Immature natural killer cell (primary cell): ENCODE measurements at regions not wholly inside any gene's neighbourhood (a gene's known extent, or its start where the extent isn't known, plus 50 kb on each side); places are given as distances from the start of the nearest gene placed in this dataset.

ENCODE experiments used
- DNase-seq, 3 donors: peaks; one replicate each; pipeline ENCODE4 v3.0.0; 2022; ENCODE audit warnings: mixed read lengths in 1 of 3
- H3K27ac Mint-ChIP-seq, 6 donors: one replicate each; pipeline ENCODE4 v1.8.0; 2020; ENCODE audit warnings: mixed read lengths in 6 of 6, mild to moderate bottlenecking in 5 of 6, inconsistent platforms in 4 of 6, moderate library complexity in 3 of 6
- H3K27me3 Mint-ChIP-seq, 3 donors: one replicate each; pipeline ENCODE4 v1.8.0; 2020 to 2021; ENCODE audit warnings: low read depth in 3 of 3, mild to moderate bottlenecking in 3 of 3, mixed read lengths in 3 of 3, moderate library complexity in 3 of 3, inconsistent platforms in 1 of 3
- H3K36me3 Mint-ChIP-seq, 3 donors: one replicate each; pipeline ENCODE4 v1.8.0; 2020; ENCODE audit warnings: mixed read lengths in 3 of 3, inconsistent platforms in 2 of 3, mild to moderate bottlenecking in 2 of 3
- H3K4me1 Mint-ChIP-seq, 2 donors: one replicate each; pipeline ENCODE4 v1.8.0; 2020; ENCODE audit warnings: inconsistent platforms in 2 of 2, mild to moderate bottlenecking in 2 of 2, mixed read lengths in 2 of 2, moderate library complexity in 1 of 2
- H3K4me3 Mint-ChIP-seq, 5 donors: one replicate each; pipeline ENCODE4 v1.8.0; 2020; ENCODE audit warnings: mild to moderate bottlenecking in 5 of 5, mixed read lengths in 5 of 5, inconsistent platforms in 3 of 5, moderate library complexity in 3 of 5
- H3K9me3 Mint-ChIP-seq, 6 donors: one replicate each; pipeline ENCODE4 v1.8.0; 2020; ENCODE audit warnings: mild to moderate bottlenecking in 6 of 6, mixed read lengths in 6 of 6, inconsistent platforms in 4 of 6, moderate library complexity in 3 of 6

DNA sequence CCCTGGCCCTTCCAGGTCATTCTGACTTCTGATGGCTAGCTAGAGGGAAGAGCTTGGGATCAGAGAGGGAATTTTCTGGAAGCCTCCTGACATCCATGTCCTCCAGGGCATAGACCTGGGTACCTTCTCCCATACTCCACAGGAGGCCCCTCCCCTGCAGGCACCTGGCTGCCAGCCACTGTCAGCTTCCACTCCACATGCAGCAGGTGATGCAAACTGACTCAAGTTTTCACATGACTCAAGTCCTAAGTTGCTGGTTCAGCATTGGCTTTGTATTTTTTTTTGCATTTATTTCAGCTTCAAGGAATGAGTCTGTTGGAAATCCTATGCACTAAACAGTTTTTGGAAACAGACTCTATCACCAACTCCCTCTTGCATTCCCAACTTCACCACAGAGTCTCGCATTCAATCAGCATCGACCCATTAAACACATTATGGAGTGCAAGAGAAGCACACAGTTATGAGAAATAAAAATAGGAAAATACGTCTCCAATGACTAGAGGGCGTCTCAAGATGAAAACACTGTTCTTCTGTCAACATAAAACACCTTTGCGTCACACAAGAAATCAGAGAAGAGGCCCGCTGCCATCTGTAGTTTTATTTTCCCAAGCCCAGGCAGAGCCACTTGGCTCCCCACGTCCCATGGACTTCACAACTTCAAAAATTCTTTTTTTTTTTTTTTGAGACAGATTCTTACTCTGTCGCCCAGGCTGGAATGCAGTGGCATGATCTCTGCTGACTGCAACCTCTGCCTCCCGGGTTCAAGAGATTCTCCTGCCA, 362.6 kb upstream of the MGMT start:
- Mint-ChIP-seq H3K4me3 (no peak overlapping the region), H3K4me1 (peaks cover 5 to 14% of the 10 kb centered on the region in 2 donors), H3K9me3 (no peaks in the 10 kb centered on the region), H3K27ac (no peak overlapping the region), H3K36me3 (no peaks in the 10 kb centered on the region), H3K27me3 (peaks cover 0 to 6% (median 4%) of the 10 kb centered on the region in 3 donors)
- no peak for DNase-seq

DNA sequence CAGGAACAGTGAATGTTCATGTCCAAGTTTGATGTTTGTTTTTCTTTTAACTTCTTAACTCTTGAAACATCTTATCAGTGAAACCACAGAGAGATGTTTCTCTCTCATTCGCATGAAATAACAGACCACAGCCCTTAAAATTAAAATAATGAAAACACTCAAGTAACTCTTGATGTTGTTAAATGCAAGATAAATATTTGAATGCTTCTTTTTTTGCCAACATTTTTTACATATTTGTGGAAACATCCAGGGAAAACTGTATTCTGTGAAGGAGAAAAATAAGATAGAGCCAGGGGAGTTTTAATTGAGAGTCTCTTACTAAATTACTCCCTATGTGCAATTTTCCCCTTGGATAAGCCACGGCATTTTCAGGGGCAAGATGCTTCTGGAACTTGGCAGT, 361.8 kb upstream of the MGMT start:
- H3K27ac Mint-ChIP-seq: no peak overlapping the region
- H3K4me1 Mint-ChIP-seq: peaks cover 5 to 14% of the 10 kb centered on the region in 2 donors
- H3K4me3 Mint-ChIP-seq: no peak overlapping the region
- peaks cover 2 to 4% (median 4%) of the 10 kb centered on the region in 3 donors for H3K27me3 Mint-ChIP-seq
- no peaks in the 10 kb centered on the region for H3K36me3 Mint-ChIP-seq
- DNase-seq: no peak
- H3K9me3 Mint-ChIP-seq: no peaks in the 10 kb centered on the region

DNA sequence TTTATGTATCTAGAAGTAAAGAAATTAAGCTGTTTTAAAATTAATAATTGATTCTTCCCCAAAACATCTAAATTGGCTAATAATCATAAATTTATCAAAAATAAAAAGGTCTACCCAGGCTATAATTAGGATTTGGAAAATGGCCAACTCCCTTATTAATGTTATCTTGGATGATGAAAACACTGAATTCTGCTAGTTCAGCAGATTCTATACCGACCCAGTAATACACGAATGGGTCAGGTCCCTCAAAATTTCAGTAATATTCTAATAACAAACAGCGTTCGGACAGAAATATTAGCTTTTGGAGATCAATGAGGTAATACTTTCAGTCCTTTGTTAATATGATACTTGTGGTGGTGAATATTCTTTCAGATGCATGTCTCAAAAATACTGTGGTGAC, 360.7 kb upstream of the MGMT start:
- Mint-ChIP-seq H3K4me1 (peaks cover 5 to 11% of the 10 kb centered on the region in 2 donors), H3K9me3 (no peaks in the 10 kb centered on the region), H3K27me3 (peaks cover 2 to 4% (median 3%) of the 10 kb centered on the region in 3 donors), H3K36me3 (no peaks in the 10 kb centered on the region), H3K27ac (no peak overlapping the region), H3K4me3 (no peak overlapping the region)
- DNase-seq: no peak

DNA sequence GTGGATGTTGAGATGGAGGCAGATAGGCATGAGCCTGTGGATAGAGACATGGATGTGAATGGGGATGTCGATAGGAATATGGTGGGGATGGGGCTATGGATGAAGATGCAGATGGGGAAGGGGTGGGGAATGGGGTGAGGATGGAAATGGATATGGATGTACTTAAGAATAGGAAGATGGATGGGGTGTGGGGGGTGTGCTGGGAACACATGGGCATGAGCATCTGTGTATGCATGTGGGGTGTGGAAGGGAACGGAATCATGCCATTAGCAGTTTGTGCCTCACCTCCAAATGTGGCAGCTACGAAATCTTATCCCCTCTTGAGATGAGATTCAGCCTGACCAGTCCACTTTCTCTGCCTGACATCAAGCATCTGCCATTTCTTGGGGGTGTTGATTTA, 359.5 kb upstream of the MGMT start:
- H3K27me3 Mint-ChIP-seq: peaks cover 2 to 4% (median 3%) of the 10 kb centered on the region in 3 donors
- H3K4me1 Mint-ChIP-seq: no peaks in the 10 kb centered on the region

DNA sequence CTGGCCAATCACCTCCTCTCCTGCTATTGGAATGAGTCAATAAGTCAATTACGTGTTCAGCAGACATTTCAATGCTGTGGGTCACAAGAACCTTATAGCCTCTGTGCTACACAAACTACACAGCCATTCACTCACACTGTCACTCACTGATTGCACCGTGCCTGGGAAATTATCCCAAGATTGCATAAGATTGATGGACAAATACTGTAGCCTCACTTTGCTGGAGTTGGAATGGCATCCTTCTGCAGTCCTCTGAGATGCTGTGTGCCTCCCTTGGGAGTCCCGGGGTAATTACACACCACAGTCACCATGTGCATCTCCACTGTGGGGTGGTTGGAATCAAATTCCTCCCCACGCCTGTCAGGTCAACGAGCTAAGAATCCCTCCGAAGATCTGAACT, 358.7 kb upstream of the MGMT start:
- no peak for DNase-seq
- Mint-ChIP-seq H3K27me3 (peaks cover 2 to 4% (median 3%) of the 10 kb centered on the region in 3 donors), H3K9me3 (no peaks in the 10 kb centered on the region), H3K4me1 (no peaks in the 10 kb centered on the region), H3K27ac (no peak overlapping the region), H3K4me3 (no peak overlapping the region), H3K36me3 (no peaks in the 10 kb centered on the region)

More for the DNA sequence above, 359.5 kb upstream of the MGMT start:
- no peak for DNase-seq
- no peak overlapping the region for H3K27ac Mint-ChIP-seq
- no peaks in the 10 kb centered on the region for H3K9me3 Mint-ChIP-seq
- no peak overlapping the region for H3K4me3 Mint-ChIP-seq
- H3K36me3 Mint-ChIP-seq: no peaks in the 10 kb centered on the region

DNA sequence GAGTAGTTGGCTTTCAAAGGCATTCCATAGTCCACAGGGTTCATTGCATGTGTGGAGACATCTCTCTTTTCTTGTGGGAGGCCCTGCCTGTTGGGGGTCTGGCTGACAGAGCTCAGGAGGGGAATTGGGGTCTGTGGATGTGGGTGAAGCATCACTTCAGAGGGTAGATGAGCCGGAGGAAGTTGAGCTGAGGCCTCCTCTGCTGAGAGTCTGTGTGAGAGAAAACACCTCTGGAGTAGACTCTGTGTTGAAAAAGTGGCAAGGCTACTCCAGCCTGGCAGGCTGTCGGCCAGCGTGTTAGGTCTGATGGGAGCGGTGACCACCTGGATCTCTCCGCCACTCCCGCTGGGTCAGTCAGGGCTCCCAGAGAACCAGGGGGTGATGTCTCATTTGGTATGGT, 358.0 kb upstream of the MGMT start:
- H3K4me3 Mint-ChIP-seq: no peak overlapping the region
- no peaks in the 10 kb centered on the region for H3K4me1 Mint-ChIP-seq
- no peaks in the 10 kb centered on the region for H3K9me3 Mint-ChIP-seq
- H3K27ac Mint-ChIP-seq: no peak overlapping the region
- DNase-seq: no peak
- peaks cover 3 to 4% (median 3%) of the 10 kb centered on the region in 3 donors for H3K27me3 Mint-ChIP-seq
- no peaks in the 10 kb centered on the region for H3K36me3 Mint-ChIP-seq

DNA sequence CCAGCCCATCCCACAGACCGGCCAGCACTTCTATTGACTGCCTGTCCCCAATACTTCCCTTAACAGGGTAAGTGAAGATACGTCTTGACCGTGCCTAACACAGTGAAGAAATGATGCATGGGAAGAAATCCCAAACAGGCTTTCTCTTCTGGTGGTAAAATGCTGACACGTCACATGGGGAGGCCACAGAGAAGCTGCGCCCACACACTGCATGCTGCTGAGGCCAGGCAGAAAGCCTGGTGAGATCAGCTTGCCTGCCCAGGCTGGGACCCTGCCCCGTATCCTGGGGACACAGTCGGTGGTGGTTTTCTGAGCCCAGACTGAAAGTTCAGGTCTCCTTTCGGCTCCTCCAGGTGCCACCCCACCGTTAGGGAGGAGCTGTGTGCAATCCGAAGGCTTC, 356.3 kb upstream of the MGMT start:
- H3K4me1 Mint-ChIP-seq: no peaks in the 10 kb centered on the region
- H3K27ac Mint-ChIP-seq: no peak overlapping the region
- H3K27me3 Mint-ChIP-seq: peaks cover 3 to 7% (median 4%) of the 10 kb centered on the region in 3 donors
- H3K36me3 Mint-ChIP-seq: no peaks in the 10 kb centered on the region
- no peaks in the 10 kb centered on the region for H3K9me3 Mint-ChIP-seq
- H3K4me3 Mint-ChIP-seq: no peak overlapping the region
- no peak for DNase-seq

DNA sequence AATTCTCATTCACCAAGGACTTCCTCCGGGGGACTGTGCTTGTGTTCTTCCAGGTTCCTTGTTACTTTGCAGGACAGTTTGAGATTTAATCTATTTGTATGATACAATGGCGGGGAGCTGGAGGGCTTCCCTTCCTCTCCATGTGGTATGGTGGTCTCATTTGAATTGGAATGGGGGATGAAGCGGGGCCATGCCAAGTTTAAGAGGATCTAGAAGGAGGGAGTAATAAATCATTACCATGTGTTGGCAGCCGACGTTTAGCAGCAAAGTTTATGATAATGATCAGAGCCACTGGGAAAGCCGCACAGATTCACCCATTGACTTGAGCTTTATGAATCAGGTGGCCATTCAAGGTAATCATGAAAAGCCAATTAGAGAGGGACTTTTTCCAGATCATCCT, 355.1 kb upstream of the MGMT start:
- Mint-ChIP-seq H3K4me1 (no peaks in the 10 kb centered on the region), H3K27ac (no peak overlapping the region), H3K4me3 (no peak overlapping the region), H3K9me3 (no peaks in the 10 kb centered on the region), H3K36me3 (no peaks in the 10 kb centered on the region), H3K27me3 (peaks cover 3 to 7% (median 6%) of the 10 kb centered on the region in 3 donors)
- no peak for DNase-seq

DNA sequence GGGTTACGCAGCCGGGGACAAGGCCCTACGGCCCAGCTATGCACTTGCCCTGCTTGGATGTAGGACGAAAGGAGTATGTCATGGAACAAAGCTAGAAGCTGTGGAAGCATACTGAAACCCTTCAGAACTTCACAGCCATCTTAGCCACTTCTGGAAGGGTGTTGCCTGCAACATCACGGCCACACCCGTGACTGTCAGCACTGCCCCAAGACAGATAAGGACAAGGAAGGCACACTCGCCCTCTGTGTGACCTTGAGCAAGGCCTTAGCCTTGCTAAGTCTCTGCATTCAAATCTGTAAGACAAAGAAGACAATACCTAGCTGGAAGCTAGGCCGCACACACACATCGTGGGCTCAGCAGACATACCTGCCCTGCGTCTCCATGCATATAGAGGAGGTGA, 352.5 kb upstream of the MGMT start:
- H3K27ac Mint-ChIP-seq: no peak overlapping the region

DNA sequence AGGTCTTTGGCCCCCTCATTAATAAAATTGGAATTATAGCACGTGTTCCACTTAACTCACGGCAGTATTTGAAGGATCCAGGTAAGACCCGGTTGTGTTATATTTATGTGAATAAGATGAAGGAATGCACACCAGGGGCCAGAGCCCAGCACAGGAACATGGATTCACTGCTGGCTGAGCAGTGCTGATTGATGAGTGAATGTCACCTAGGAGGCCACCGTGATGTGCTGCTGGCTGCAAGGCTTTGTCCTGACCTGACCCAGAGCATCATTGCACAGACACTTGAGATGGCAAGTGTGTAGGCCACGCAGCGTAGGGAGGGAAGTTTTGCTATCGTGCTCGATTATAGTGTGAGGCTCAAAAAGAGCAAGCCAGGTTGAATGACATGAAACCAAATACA, 350.7 kb upstream of the MGMT start:
- no peak overlapping the region for H3K4me3 Mint-ChIP-seq

More for the DNA sequence above, 352.5 kb upstream of the MGMT start:
- Mint-ChIP-seq H3K36me3 (no peaks in the 10 kb centered on the region), H3K4me3 (no peak overlapping the region), H3K9me3 (no peaks in the 10 kb centered on the region), H3K4me1 (no peaks in the 10 kb centered on the region), H3K27me3 (peaks cover 2 to 7% (median 6%) of the 10 kb centered on the region in 3 donors)
- no peak for DNase-seq

DNA sequence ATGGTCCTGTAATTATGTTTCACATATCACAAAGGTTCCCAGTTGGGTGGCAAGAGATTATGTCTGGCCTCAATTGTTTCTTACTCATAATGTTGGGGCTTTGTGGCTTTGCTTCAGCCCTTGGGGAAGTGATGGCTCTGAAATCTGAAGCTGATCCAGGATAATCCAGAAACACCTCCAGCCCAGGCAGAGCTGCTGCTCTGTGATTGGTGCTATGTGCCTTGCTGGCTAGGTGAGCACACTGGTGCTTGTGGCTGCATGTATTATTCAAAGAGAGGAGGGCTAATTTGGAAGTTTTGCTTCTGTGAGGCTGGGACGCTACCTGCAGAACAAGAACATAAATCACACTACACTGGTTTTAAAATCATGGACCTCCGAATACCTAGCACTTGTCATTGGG, 346.6 kb upstream of the MGMT start:
- no peaks in the 10 kb centered on the region for H3K4me1 Mint-ChIP-seq
- H3K4me3 Mint-ChIP-seq: no peak overlapping the region
- H3K27ac Mint-ChIP-seq: no peak overlapping the region

More for the DNA sequence above, 350.7 kb upstream of the MGMT start:
- H3K27me3 Mint-ChIP-seq: peaks cover 2 to 6% (median 5%) of the 10 kb centered on the region in 3 donors
- H3K4me1 Mint-ChIP-seq: no peaks in the 10 kb centered on the region
- no peaks in the 10 kb centered on the region for H3K36me3 Mint-ChIP-seq
- no peaks in the 10 kb centered on the region for H3K9me3 Mint-ChIP-seq
- H3K27ac Mint-ChIP-seq: no peak overlapping the region
- no peak for DNase-seq

DNA sequence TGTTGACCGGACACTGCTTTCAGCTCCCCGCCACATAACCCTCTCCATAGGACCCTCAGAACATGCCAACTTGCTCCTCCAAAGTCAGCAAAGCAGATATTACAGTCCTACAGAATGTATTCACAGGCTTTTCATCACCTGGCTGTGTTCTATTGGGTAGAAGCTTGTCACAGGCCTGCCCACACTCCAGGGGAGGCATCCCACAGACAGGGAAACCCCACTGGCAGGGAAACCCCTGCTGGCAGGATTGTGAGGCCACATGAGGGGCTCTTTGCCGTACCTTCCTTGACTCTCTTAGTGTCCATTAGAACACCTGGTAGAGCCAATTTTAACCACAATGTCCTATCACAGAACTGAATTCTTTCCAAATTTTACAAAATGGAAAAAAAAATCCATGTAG, 344.2 kb upstream of the MGMT start:
- no peak overlapping the region for H3K4me3 Mint-ChIP-seq

More for the DNA sequence above, 346.6 kb upstream of the MGMT start:
- no peaks in the 10 kb centered on the region for H3K36me3 Mint-ChIP-seq
- no peak for DNase-seq
- no peaks in the 10 kb centered on the region for H3K9me3 Mint-ChIP-seq
- peaks cover 0 to 8% (median 2%) of the 10 kb centered on the region in 3 donors for H3K27me3 Mint-ChIP-seq

DNA sequence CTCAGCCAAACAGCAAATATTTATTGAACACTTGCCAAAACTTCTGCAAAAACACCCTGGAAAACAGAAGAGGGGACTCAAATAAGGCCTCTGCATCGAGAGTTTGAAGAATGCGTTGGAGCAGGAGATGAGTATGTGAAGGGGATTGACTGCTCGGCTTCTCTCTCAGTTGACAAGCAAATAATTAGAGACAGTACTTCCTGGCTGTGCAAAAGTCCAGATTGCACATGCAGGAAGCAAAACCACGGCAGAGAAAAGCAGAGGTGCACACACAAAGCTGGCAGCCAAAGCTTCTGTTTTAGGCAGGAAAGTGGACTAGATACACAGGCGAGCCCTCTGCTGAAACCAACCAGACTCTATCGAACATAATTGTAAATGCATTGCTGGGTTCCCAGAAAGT, 343.6 kb upstream of the MGMT start:
- no peaks in the 10 kb centered on the region for H3K4me1 Mint-ChIP-seq
- H3K9me3 Mint-ChIP-seq: no peaks in the 10 kb centered on the region
- DNase-seq: no peak
- peaks cover 0 to 4% (median 2%) of the 10 kb centered on the region in 3 donors for H3K27me3 Mint-ChIP-seq
- no peak overlapping the region for H3K27ac Mint-ChIP-seq
- H3K4me3 Mint-ChIP-seq: no peak overlapping the region
- no peaks in the 10 kb centered on the region for H3K36me3 Mint-ChIP-seq

More for the DNA sequence above, 344.2 kb upstream of the MGMT start:
- Mint-ChIP-seq H3K9me3 (no peaks in the 10 kb centered on the region), H3K36me3 (no peaks in the 10 kb centered on the region), H3K27ac (no peak overlapping the region), H3K27me3 (peaks cover 0 to 2% (median 2%) of the 10 kb centered on the region in 3 donors), H3K4me1 (no peaks in the 10 kb centered on the region)
- no peak for DNase-seq

DNA sequence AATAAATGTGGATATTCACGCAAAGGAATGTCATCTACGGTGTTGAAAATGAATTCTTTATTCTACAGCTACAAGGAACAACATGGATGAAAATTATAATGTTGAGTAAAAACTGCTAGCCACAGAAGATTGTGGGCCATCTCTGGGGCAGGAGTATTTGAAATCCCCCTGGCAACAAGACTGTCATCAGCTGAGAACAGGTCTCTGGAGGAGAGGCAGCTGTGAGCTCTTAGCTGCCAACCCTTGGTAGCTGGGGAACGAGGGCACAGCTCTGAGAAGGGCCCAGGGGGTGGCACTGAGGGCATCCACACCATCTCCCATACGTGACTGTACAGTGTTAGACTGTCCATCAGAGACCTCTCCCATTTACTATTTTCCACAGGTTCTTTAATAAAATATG, 340.1 kb upstream of the MGMT start:
- Mint-ChIP-seq H3K9me3 (no peaks in the 10 kb centered on the region), H3K4me3 (no peak overlapping the region), H3K36me3 (no peaks in the 10 kb centered on the region), H3K27me3 (peaks cover 0 to 7% (median 0%) of the 10 kb centered on the region in 3 donors), H3K4me1 (no peaks in the 10 kb centered on the region), H3K27ac (no peak overlapping the region)
- no peak for DNase-seq
